Right lobe of liver (tissue), 4 donors: ENCODE measurements at regions not wholly inside any gene's neighbourhood (a gene's known extent, or its start where the extent isn't known, plus 50 kb on each side); places are given as distances from the start of the nearest gene placed in this dataset.
A peak's percentile ranks its signal among the peaks of the same experiment; 100 is the strongest.

Experiments used
- CTCF ChIP-seq, 4 donors: fragments of 200-600 bp in 3 of 4; fragments of 450-650 bp in 1 of 4; IDR thresholded peaks; one replicate each; pipeline versions ENCODE4 v1.5.1 to v1.8.0; 2016 to 2022; ENCODE audit warnings: antibody characterized with exemption in 4 of 4, mild to moderate bottlenecking in 2 of 4
- POLR2A ChIP-seq: fragments of 450-650 bp; IDR thresholded peaks from one replicate; pipeline ENCODE4 v1.6.1; 2017; ENCODE audit warnings: antibody characterized with exemption, mild to moderate bottlenecking
- donor health status: DM: no; HTN: no; CAD: no.
- donor health status: DM: no; HTN: no; CAD: no.
- donor health status: DM: no; HTN: yes; CAD: no.

GRCh38 chr9:23477908-23478307 is 348.1 kb downstream of the ELAVL2 start:
- peak; percentile 33 to 45 (median 37) for TF ChIP-seq CTCF (IDR thresholded peaks at IDR 0.05)
- TF ChIP-seq POLR2A, result no peak
